HEK293T (cell line): ENCODE measurements at regions not wholly inside any gene's neighbourhood (a gene's known extent, or its start where the extent isn't known, plus 50 kb on each side); places are given as distances from the start of the nearest gene placed in this dataset.

ENCODE experiments used
- ARNT ChIP-seq: fragments of 450-650 bp; IDR thresholded peaks from 2 replicates; pipeline ENCODE4 v1.6.1; 2017; ENCODE audit warnings: mild to moderate bottlenecking
- BHLHE40 ChIP-seq: fragments of 450-650 bp; IDR thresholded peaks from 2 replicates; pipeline ENCODE4 v1.6.1; 2016; ENCODE audit warnings: mild to moderate bottlenecking, moderate library complexity, borderline replicate concordance
- ELF4 ChIP-seq: fragments of 450-650 bp; IDR thresholded peaks from 2 replicates; pipeline ENCODE4 v1.6.1; 2017; ENCODE audit warnings: antibody characterized with exemption
- FOXA1 ChIP-seq: fragments of 450-650 bp; IDR thresholded peaks from 2 replicates; pipeline ENCODE4 v1.6.1; 2016; ENCODE audit warnings: mild to moderate bottlenecking
- FOXK2 ChIP-seq: fragments of 450-650 bp; IDR thresholded peaks from 2 replicates; pipeline ENCODE4 v1.6.1; 2016; ENCODE audit warnings: mild to moderate bottlenecking
- FOXM1 ChIP-seq: fragments of 450-650 bp; IDR thresholded peaks from 2 replicates; pipeline ENCODE4 v1.6.1; 2017; ENCODE audit warnings: mild to moderate bottlenecking, borderline replicate concordance
- HDGF ChIP-seq: fragments of 450-650 bp; IDR thresholded peaks from 2 replicates; pipeline ENCODE4 v1.6.1; 2017; ENCODE audit warnings: antibody characterized with exemption, borderline replicate concordance
- LEF1 ChIP-seq: fragments of 450-650 bp; IDR thresholded peaks from 2 replicates; pipeline ENCODE4 v1.6.1; 2017; ENCODE audit warnings: mild to moderate bottlenecking, borderline replicate concordance
- NFRKB ChIP-seq: fragments of 450-650 bp; IDR thresholded peaks from 2 replicates; pipeline ENCODE4 v1.6.1; 2016; ENCODE audit warnings: mild to moderate bottlenecking, moderate library complexity
- PKNOX1 ChIP-seq: fragments of 450-650 bp; IDR thresholded peaks from 2 replicates; pipeline ENCODE4 v1.6.1; 2016
- SP1 ChIP-seq: fragments of 450-650 bp; IDR thresholded peaks from 2 replicates; pipeline ENCODE4 v1.6.1; 2017
- SUZ12 ChIP-seq: fragments of 450-650 bp; IDR thresholded peaks from 2 replicates; pipeline ENCODE4 v1.6.1; 2016; ENCODE audit warnings: mild to moderate bottlenecking
- TARDBP ChIP-seq: fragments of 450-650 bp; IDR thresholded peaks from 2 replicates; pipeline ENCODE4 v1.6.1; 2016

GRCh38 chr15:70442211-70442610 lies 321.1 kb downstream of the UACA start:
- TF ChIP-seq FOXK2 (no peak), TARDBP (no peak), BHLHE40 (no peak), ARNT (no peak), SP1 (no peak), NFRKB (no peak), FOXA1 (no peak), LEF1 (no peak), SUZ12 (no peak), PKNOX1 (no peak), FOXM1 (no peak), ELF4 (no peak), HDGF (no peak)
